GM12892 (cell line): ENCODE measurements at regions not wholly inside any gene's neighbourhood (a gene's known extent, or its start where the extent isn't known, plus 50 kb on each side); places are given as distances from the start of the nearest gene placed in this dataset.

ENCODE experiments used
- POLR2A ChIP-seq: IDR thresholded peaks from 2 replicates; pipeline ENCODE4 v1.6.1; 2011; ENCODE audit warnings: low read depth, low read length, control low read depth
- POLR2AphosphoS5 ChIP-seq: IDR thresholded peaks from 2 replicates; pipeline ENCODE4 v1.6.1; 2011; ENCODE audit warnings: low read depth, low read length, control low read depth

DNA sequence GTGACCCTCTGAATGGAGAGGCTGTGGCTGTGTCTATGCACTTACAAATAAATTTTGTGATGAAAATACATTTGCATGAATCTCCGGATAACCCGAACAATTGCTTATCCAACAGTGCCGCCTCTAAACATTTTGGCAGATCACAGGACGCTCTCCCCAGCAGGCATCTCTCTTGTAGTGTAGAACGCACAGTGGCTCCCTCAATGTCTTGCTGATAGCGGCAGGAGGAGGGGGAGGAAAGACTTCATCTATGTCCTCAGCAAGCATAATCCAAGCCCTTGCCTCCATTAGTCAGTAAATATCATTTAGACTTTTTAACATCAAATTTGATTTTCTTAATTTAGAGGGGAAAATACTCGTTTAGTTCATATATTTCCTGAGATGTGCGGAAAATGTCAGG lies 318.1 kb upstream of the IGF1R start:
- TF ChIP-seq POLR2A (no peak), POLR2AphosphoS5 (no peak)
